H1 (cell line): ENCODE measurements at regions not wholly inside any gene's neighbourhood (a gene's known extent, or its start where the extent isn't known, plus 50 kb on each side); places are given as distances from the start of the nearest gene placed in this dataset.

Experiments used
- CTCF ChIA-PET: fragments of 300-600 bp; sonication (Branson Sonifier 250); formaldehyde crosslinking; loops from one replicate; lab custom pipeline; 2021; ENCODE audit not compliant: partially characterized antibody; lab: Charles Lee
- POLR2A ChIA-PET: fragments of 300-600 bp; sonication (Branson Sonifier 250); formaldehyde crosslinking; loops from one replicate; lab custom pipeline; 2021; ENCODE audit warnings: inconsistent platforms; ENCODE audit not compliant: partially characterized antibody; lab: Charles Lee
- DNase-seq, 2 experiments: peaks; one replicate each; pipeline versions ENCODE4 v3.0.0 to v3.0.0-alpha.2; 2010 to 2022; ENCODE audit warnings: low spot score in 2 of 2, low read depth in 1 of 2, mixed read lengths in 1 of 2
- FAIRE-seq: peaks from 2 replicates; lab custom pipeline; 2011; peaks lifted over from hg19 to GRCh38; lab: Jason Lieb, UNC
- H2AFZ ChIP-seq: 2 replicates; pipeline ENCODE4 v1.8.1; 2012; ENCODE audit warnings: low read length, inconsistent platforms
- H2AK5ac ChIP-seq: 2 replicates; pipeline ENCODE4 v1.6.1; 2013; ENCODE audit warnings: low read depth, low read length
- H2BK120ac ChIP-seq: replicated peaks from 2 replicates; pipeline ENCODE3; 2013; ENCODE audit warnings: low read depth, low read length, inconsistent platforms
- H2BK12ac ChIP-seq: 2 replicates; pipeline ENCODE4 v1.6.1; 2013; ENCODE audit warnings: low read depth, low read length
- H2BK15ac ChIP-seq: 2 replicates; pipeline ENCODE4 v1.6.1; 2013; ENCODE audit warnings: low read length
- H2BK20ac ChIP-seq: 2 replicates; pipeline ENCODE4 v1.6.1; 2013; ENCODE audit warnings: low read length
- H2BK5ac ChIP-seq: 2 replicates; pipeline ENCODE4 v1.6.1; 2013; ENCODE audit warnings: low read depth, low read length
- H3K14ac ChIP-seq: 2 replicates; pipeline ENCODE4 v1.6.1; 2013; ENCODE audit warnings: inconsistent platforms; ENCODE audit not compliant: insufficient read length
- H3K18ac ChIP-seq: 2 replicates; pipeline ENCODE4 v1.6.1; 2013; ENCODE audit warnings: low read length; ENCODE audit errors: extremely low read depth
- H3K23ac ChIP-seq: 2 replicates; pipeline ENCODE4 v1.6.1; 2013; ENCODE audit warnings: inconsistent platforms; ENCODE audit not compliant: insufficient read length
- H3K23me2 ChIP-seq: 2 replicates; pipeline ENCODE4 v1.6.1; 2013; ENCODE audit warnings: low read depth, low read length
- H3K27ac ChIP-seq: 2 replicates; pipeline ENCODE4 v1.6.1; 2011; ENCODE audit warnings: low read depth, low read length, inconsistent platforms
- H3K27me3 ChIP-seq, 4 experiments: replicated peaks in 1 of 4; 1 replicate in 1 of 4; 2 replicates in 3 of 4; pipeline versions ENCODE4 v1.6.1 to v1.8.1; 2011 to 2013; ENCODE audit warnings: low read length in 3 of 4, mild to moderate bottlenecking in 3 of 4, inconsistent platforms in 2 of 4, mixed read lengths in 2 of 4, moderate library complexity in 1 of 4; ENCODE audit not compliant: control insufficient read depth in 3 of 4, insufficient read depth in 3 of 4; ENCODE audit errors: extremely low read depth in 1 of 4
- H3K36me3 ChIP-seq, 4 experiments: 2 replicates each; pipeline versions ENCODE4 v1.6.1 to v1.8.1; 2011 to 2013; ENCODE audit warnings: mild to moderate bottlenecking in 4 of 4, low read length in 3 of 4, moderate library complexity in 2 of 4, control low read depth in 1 of 4, inconsistent platforms in 1 of 4; ENCODE audit not compliant: insufficient read depth in 4 of 4, control insufficient read depth in 2 of 4
- H3K4ac ChIP-seq: replicated peaks from 2 replicates; pipeline ENCODE3; 2013; ENCODE audit warnings: low read length, low read depth, mixed read lengths, inconsistent platforms; ENCODE audit not compliant: insufficient read length
- H3K4me1 ChIP-seq, 4 experiments: replicated peaks in 1 of 4; 1 replicate in 1 of 4; 2 replicates in 3 of 4; pipeline versions ENCODE4 v1.6.1 to v1.8.1; 2011 to 2013; ENCODE audit warnings: low read length in 3 of 4, inconsistent platforms in 2 of 4, mixed read lengths in 1 of 4; ENCODE audit not compliant: insufficient read depth in 4 of 4, control insufficient read depth in 3 of 4
- H3K4me2 ChIP-seq, 2 experiments: 2 replicates each; pipeline versions ENCODE4 v1.6.1 to v1.8.1; 2011 to 2013; ENCODE audit warnings: low read depth in 2 of 2, low read length in 2 of 2, control low read depth in 1 of 2, inconsistent platforms in 1 of 2, mild to moderate bottlenecking in 1 of 2; ENCODE audit not compliant: insufficient read depth in 1 of 2
- H3K4me3 ChIP-seq, 4 experiments: fragments of 200-600, 300-600 bp in 1 of 4; sonication (generic), shearing (Covaris generic), sonication (Bioruptor Twin) in 1 of 4; 2 replicates each; pipeline versions ENCODE4 v1.5.1 to v1.8.1; 2011 to 2016; ENCODE audit warnings: low read length in 4 of 4, low read depth in 3 of 4, control low read depth in 2 of 4, inconsistent platforms in 2 of 4, mild to moderate bottlenecking in 2 of 4, mixed read lengths in 1 of 4, moderate library complexity in 1 of 4; ENCODE audit not compliant: insufficient read depth in 2 of 4; ENCODE audit errors: extremely low read depth in 1 of 4
- H3K56ac ChIP-seq: replicated peaks from 2 replicates; pipeline ENCODE3; 2013; ENCODE audit warnings: low read depth, mild to moderate bottlenecking, mixed read lengths, low read length, inconsistent platforms; ENCODE audit not compliant: insufficient read length
- H3K79me1 ChIP-seq: 2 replicates; pipeline ENCODE4 v1.6.1; 2013; ENCODE audit warnings: low read depth, low read length, control low read depth
- H3K79me2 ChIP-seq, 2 experiments: 2 replicates each; pipeline versions ENCODE4 v1.6.1 to v1.8.1; 2012 to 2013; ENCODE audit warnings: low read length in 2 of 2, mild to moderate bottlenecking in 2 of 2, inconsistent platforms in 1 of 2; ENCODE audit not compliant: insufficient read depth in 2 of 2, control insufficient read depth in 1 of 2
- H3K9ac ChIP-seq, 4 experiments: replicated peaks in 1 of 4; 1 replicate in 1 of 4; 2 replicates in 3 of 4; pipeline versions ENCODE4 v1.6.1 to v1.8.1; 2011 to 2013; ENCODE audit warnings: low read depth in 3 of 4, low read length in 3 of 4, control low read depth in 2 of 4, mild to moderate bottlenecking in 2 of 4, moderate library complexity in 2 of 4, inconsistent platforms in 1 of 4; ENCODE audit errors: extremely low read depth in 1 of 4
- H3K9me3 ChIP-seq, 2 experiments: 2 replicates each; pipeline versions ENCODE4 v1.6.1 to v1.8.1; 2012 to 2013; ENCODE audit warnings: mild to moderate bottlenecking in 2 of 2, moderate library complexity in 2 of 2, control low read depth in 1 of 2, inconsistent platforms in 1 of 2, low read depth in 1 of 2, low read length in 1 of 2, mixed read lengths in 1 of 2; ENCODE audit not compliant: insufficient read depth in 2 of 2
- H4K20me1 ChIP-seq, 2 experiments: replicated peaks in 1 of 2; 2 replicates each; pipeline versions ENCODE3 to v1.8.1; 2011 to 2013; ENCODE audit warnings: inconsistent platforms in 2 of 2, low read length in 2 of 2, mild to moderate bottlenecking in 1 of 2; ENCODE audit not compliant: insufficient read depth in 2 of 2, control insufficient read depth in 1 of 2
- H4K5ac ChIP-seq: 2 replicates; pipeline ENCODE4 v1.6.1; 2013; ENCODE audit warnings: low read length, low read depth, mixed read lengths, inconsistent platforms; ENCODE audit not compliant: insufficient read length
- H4K8ac ChIP-seq: 2 replicates; pipeline ENCODE4 v1.8.0; 2013; ENCODE audit warnings: mild to moderate bottlenecking, moderate library complexity, low read length, inconsistent platforms; ENCODE audit not compliant: insufficient read depth; ENCODE audit errors: extremely low read depth
- H4K91ac ChIP-seq: replicated peaks from 2 replicates; pipeline ENCODE3; 2013; ENCODE audit warnings: low read length, mixed read lengths, inconsistent platforms; ENCODE audit not compliant: insufficient read length
- CHD2 ChIP-seq: IDR thresholded peaks from 2 replicates; pipeline ENCODE4 v1.6.1; 2012; ENCODE audit warnings: low read length, improper control_type of control experiment
- TF ChIP-seq, protein P1 (sequence below): fragments of 300-600 bp; sonication (generic); IDR thresholded peaks from 2 replicates; pipeline ENCODE4 v1.7.1; 2012; ENCODE audit warnings: low read length, moderate library complexity, mild to moderate bottlenecking, inconsistent platforms; ENCODE audit not compliant: insufficient replicate concordance

- Histone ChIP-seq H2BK12ac (no peak overlapping the region), H3K18ac (no peak overlapping the region), H4K20me1 (no peaks in the 10 kb centered on the region), H3K4me2 (no peak overlapping the region), H4K5ac (no peak overlapping the region), H2AFZ (peak overlapping the region; percentile 38; the same call in 1 of the 2 replicates), H3K36me3 (no peaks in the 10 kb centered on the region), H3K79me1 (no peaks in the 10 kb centered on the region), H3K23ac (no peak overlapping the region), H3K9me3 (no peaks in the 10 kb centered on the region), H2BK120ac (no peak overlapping the region), H3K4me1 (peaks cover 0 to 3% (median 0%) of the 10 kb centered on the region in 4 experiments; a peak in 2 of 7 replicates), H4K8ac (no peak overlapping the region), H2BK5ac (no peak overlapping the region), H3K27me3 (no peaks in the 10 kb centered on the region), H3K9ac (no peak overlapping the region), H3K27ac (no peak overlapping the region), H2BK20ac (no peak overlapping the region), H3K79me2 (no peaks in the 10 kb centered on the region), H4K91ac (no peak overlapping the region), H3K4ac (no peak overlapping the region), H3K56ac (no peak overlapping the region), H3K14ac (no peak overlapping the region), H3K23me2 (no peaks in the 10 kb centered on the region), H2AK5ac (no peak overlapping the region), H3K4me3 (no peak overlapping the region), H2BK15ac (no peak overlapping the region)
- DNase-seq (no peak), FAIRE-seq (no peak)
- ChIA-PET POLR2A (no interaction called here), CTCF (no interaction called here)
- TF ChIP-seq, protein P1, sequence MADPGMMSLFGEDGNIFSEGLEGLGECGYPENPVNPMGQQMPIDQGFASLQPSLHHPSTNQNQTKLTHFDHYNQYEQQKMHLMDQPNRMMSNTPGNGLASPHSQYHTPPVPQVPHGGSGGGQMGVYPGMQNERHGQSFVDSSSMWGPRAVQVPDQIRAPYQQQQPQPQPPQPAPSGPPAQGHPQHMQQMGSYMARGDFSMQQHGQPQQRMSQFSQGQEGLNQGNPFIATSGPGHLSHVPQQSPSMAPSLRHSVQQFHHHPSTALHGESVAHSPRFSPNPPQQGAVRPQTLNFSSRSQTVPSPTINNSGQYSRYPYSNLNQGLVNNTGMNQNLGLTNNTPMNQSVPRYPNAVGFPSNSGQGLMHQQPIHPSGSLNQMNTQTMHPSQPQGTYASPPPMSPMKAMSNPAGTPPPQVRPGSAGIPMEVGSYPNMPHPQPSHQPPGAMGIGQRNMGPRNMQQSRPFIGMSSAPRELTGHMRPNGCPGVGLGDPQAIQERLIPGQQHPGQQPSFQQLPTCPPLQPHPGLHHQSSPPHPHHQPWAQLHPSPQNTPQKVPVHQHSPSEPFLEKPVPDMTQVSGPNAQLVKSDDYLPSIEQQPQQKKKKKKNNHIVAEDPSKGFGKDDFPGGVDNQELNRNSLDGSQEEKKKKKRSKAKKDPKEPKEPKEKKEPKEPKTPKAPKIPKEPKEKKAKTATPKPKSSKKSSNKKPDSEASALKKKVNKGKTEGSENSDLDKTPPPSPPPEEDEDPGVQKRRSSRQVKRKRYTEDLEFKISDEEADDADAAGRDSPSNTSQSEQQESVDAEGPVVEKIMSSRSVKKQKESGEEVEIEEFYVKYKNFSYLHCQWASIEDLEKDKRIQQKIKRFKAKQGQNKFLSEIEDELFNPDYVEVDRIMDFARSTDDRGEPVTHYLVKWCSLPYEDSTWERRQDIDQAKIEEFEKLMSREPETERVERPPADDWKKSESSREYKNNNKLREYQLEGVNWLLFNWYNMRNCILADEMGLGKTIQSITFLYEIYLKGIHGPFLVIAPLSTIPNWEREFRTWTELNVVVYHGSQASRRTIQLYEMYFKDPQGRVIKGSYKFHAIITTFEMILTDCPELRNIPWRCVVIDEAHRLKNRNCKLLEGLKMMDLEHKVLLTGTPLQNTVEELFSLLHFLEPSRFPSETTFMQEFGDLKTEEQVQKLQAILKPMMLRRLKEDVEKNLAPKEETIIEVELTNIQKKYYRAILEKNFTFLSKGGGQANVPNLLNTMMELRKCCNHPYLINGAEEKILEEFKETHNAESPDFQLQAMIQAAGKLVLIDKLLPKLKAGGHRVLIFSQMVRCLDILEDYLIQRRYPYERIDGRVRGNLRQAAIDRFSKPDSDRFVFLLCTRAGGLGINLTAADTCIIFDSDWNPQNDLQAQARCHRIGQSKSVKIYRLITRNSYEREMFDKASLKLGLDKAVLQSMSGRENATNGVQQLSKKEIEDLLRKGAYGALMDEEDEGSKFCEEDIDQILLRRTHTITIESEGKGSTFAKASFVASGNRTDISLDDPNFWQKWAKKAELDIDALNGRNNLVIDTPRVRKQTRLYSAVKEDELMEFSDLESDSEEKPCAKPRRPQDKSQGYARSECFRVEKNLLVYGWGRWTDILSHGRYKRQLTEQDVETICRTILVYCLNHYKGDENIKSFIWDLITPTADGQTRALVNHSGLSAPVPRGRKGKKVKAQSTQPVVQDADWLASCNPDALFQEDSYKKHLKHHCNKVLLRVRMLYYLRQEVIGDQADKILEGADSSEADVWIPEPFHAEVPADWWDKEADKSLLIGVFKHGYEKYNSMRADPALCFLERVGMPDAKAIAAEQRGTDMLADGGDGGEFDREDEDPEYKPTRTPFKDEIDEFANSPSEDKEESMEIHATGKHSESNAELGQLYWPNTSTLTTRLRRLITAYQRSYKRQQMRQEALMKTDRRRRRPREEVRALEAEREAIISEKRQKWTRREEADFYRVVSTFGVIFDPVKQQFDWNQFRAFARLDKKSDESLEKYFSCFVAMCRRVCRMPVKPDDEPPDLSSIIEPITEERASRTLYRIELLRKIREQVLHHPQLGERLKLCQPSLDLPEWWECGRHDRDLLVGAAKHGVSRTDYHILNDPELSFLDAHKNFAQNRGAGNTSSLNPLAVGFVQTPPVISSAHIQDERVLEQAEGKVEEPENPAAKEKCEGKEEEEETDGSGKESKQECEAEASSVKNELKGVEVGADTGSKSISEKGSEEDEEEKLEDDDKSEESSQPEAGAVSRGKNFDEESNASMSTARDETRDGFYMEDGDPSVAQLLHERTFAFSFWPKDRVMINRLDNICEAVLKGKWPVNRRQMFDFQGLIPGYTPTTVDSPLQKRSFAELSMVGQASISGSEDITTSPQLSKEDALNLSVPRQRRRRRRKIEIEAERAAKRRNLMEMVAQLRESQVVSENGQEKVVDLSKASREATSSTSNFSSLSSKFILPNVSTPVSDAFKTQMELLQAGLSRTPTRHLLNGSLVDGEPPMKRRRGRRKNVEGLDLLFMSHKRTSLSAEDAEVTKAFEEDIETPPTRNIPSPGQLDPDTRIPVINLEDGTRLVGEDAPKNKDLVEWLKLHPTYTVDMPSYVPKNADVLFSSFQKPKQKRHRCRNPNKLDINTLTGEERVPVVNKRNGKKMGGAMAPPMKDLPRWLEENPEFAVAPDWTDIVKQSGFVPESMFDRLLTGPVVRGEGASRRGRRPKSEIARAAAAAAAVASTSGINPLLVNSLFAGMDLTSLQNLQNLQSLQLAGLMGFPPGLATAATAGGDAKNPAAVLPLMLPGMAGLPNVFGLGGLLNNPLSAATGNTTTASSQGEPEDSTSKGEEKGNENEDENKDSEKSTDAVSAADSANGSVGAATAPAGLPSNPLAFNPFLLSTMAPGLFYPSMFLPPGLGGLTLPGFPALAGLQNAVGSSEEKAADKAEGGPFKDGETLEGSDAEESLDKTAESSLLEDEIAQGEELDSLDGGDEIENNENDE, result no peak
- TF ChIP-seq CHD2, result no peak
Measured at GRCh38 chr6:155647354-155647753, 191.7 kb upstream of the NOX3 start.
